DND-41 (cell line): ENCODE measurements at regions not wholly inside any gene's neighbourhood (a gene's known extent, or its start where the extent isn't known, plus 50 kb on each side); places are given as distances from the start of the nearest gene placed in this dataset.

Source experiments
- CTCF ChIP-seq: IDR thresholded peaks from 2 replicates; pipeline ENCODE4 v1.5.1; 2012; ENCODE audit warnings: borderline replicate concordance, low read length, moderate library complexity, mild to moderate bottlenecking; ENCODE audit not compliant: poor library complexity, severe bottlenecking; ENCODE audit errors: extremely low read depth
- EZH2 ChIP-seq: IDR thresholded peaks from 3 replicates; pipeline ENCODE4 v1.6.1; 2012; ENCODE audit warnings: borderline replicate concordance, low read depth, mild to moderate bottlenecking, moderate library complexity, low read length, inconsistent platforms; ENCODE audit not compliant: severe bottlenecking

GRCh38 chr22:48565901-48566501 lies 1261.7 kb downstream of the BRD1 start:
- no peak for TF ChIP-seq CTCF
- no peak for TF ChIP-seq EZH2
